ENCODE measurements at regions not wholly inside any gene's neighbourhood (a gene's known extent, or its start where the extent isn't known, plus 50 kb on each side); places are given as distances from the start of the nearest gene placed in this dataset.

- no peak overlapping the region for H3K27ac ChIP-seq (ENCODE audit: low read depth, low read length)
- no peak overlapping the region for H3K4me3 ChIP-seq (ENCODE audit: low read depth, low read length)
- H3K9me3 ChIP-seq (ENCODE audit: control insufficient read depth, insufficient read depth, low read depth, low read length) = no peaks in the 10 kb centered on the region
- no peaks in the 10 kb centered on the region for H3K36me3 ChIP-seq (ENCODE audit: control insufficient read depth, insufficient read depth, low read length)
- no peak overlapping the region for H3K9ac ChIP-seq (ENCODE audit: low read length)
- H3K27me3 ChIP-seq (ENCODE audit: control insufficient read depth, insufficient read depth, low read length) = no peaks in the 10 kb centered on the region
- no peaks in the 10 kb centered on the region for H3K4me1 ChIP-seq (ENCODE audit: control insufficient read depth, insufficient read depth, low read length)
Measured at GRCh38 chr10:128337860-128338378, 211.7 kb upstream of the MKI67 start.

GRCh38 chr10:128338951-128339350, 212.7 kb upstream of the MKI67 start:
- Histone ChIP-seq H3K27me3 (ENCODE audit: control insufficient read depth, insufficient read depth, low read length) (no peaks in the 10 kb centered on the region), H3K4me1 (ENCODE audit: control insufficient read depth, insufficient read depth, low read length) (no peaks in the 10 kb centered on the region), H3K27ac (ENCODE audit: low read depth, low read length) (no peak overlapping the region), H3K4me3 (ENCODE audit: low read depth, low read length) (no peak overlapping the region), H3K9ac (ENCODE audit: low read length) (no peak overlapping the region), H3K9me3 (ENCODE audit: control insufficient read depth, insufficient read depth, low read depth, low read length) (no peaks in the 10 kb centered on the region), H3K36me3 (ENCODE audit: control insufficient read depth, insufficient read depth, low read length) (no peaks in the 10 kb centered on the region)

GRCh38 chr10:128339753-128340152, 213.5 kb upstream of the MKI67 start:
- Histone ChIP-seq H3K27me3 (ENCODE audit: control insufficient read depth, insufficient read depth, low read length) (no peaks in the 10 kb centered on the region), H3K4me3 (ENCODE audit: low read depth, low read length) (no peak overlapping the region), H3K4me1 (ENCODE audit: control insufficient read depth, insufficient read depth, low read length) (no peaks in the 10 kb centered on the region), H3K27ac (ENCODE audit: low read depth, low read length) (no peak overlapping the region), H3K9ac (ENCODE audit: low read length) (no peak overlapping the region), H3K9me3 (ENCODE audit: control insufficient read depth, insufficient read depth, low read depth, low read length) (no peaks in the 10 kb centered on the region), H3K36me3 (ENCODE audit: control insufficient read depth, insufficient read depth, low read length) (no peaks in the 10 kb centered on the region)

GRCh38 chr10:128345353-128345752, 219.1 kb upstream of the MKI67 start:
- Histone ChIP-seq H3K9me3 (ENCODE audit: control insufficient read depth, insufficient read depth, low read depth, low read length) (no peaks in the 10 kb centered on the region), H3K4me3 (ENCODE audit: low read depth, low read length) (no peak overlapping the region), H3K4me1 (ENCODE audit: control insufficient read depth, insufficient read depth, low read length) (no peaks in the 10 kb centered on the region), H3K9ac (ENCODE audit: low read length) (no peak overlapping the region), H3K27me3 (ENCODE audit: control insufficient read depth, insufficient read depth, low read length) (no peaks in the 10 kb centered on the region), H3K27ac (ENCODE audit: low read depth, low read length) (no peak overlapping the region), H3K36me3 (ENCODE audit: control insufficient read depth, insufficient read depth, low read length) (no peaks in the 10 kb centered on the region)

GRCh38 chr10:128360783-128361182, 234.6 kb upstream of the MKI67 start:
- Histone ChIP-seq H3K27ac (ENCODE audit: low read depth, low read length) (no peak overlapping the region), H3K9ac (ENCODE audit: low read length) (no peak overlapping the region), H3K36me3 (ENCODE audit: control insufficient read depth, insufficient read depth, low read length) (no peaks in the 10 kb centered on the region), H3K4me1 (ENCODE audit: control insufficient read depth, insufficient read depth, low read length) (no peaks in the 10 kb centered on the region), H3K27me3 (ENCODE audit: control insufficient read depth, insufficient read depth, low read length) (no peaks in the 10 kb centered on the region), H3K9me3 (ENCODE audit: control insufficient read depth, insufficient read depth, low read depth, low read length) (peaks cover 15% of the 10 kb centered on the region; the same call in 1 of the 2 replicates), H3K4me3 (ENCODE audit: low read depth, low read length) (no peak overlapping the region)

- Histone ChIP-seq H3K27ac (ENCODE audit: low read depth, low read length) (no peak overlapping the region), H3K36me3 (ENCODE audit: control insufficient read depth, insufficient read depth, low read length) (no peaks in the 10 kb centered on the region), H3K9ac (ENCODE audit: low read length) (no peak overlapping the region), H3K9me3 (ENCODE audit: control insufficient read depth, insufficient read depth, low read depth, low read length) (peaks cover 13% of the 10 kb centered on the region; the same call in 1 of the 2 replicates), H3K4me3 (ENCODE audit: low read depth, low read length) (no peak overlapping the region), H3K27me3 (ENCODE audit: control insufficient read depth, insufficient read depth, low read length) (no peaks in the 10 kb centered on the region), H3K4me1 (ENCODE audit: control insufficient read depth, insufficient read depth, low read length) (no peaks in the 10 kb centered on the region)
Measured at GRCh38 chr10:128361487-128361886, 235.3 kb upstream of the MKI67 start.

- H3K4me1 ChIP-seq (ENCODE audit: control insufficient read depth, insufficient read depth, low read length) = no peaks in the 10 kb centered on the region
- no peaks in the 10 kb centered on the region for H3K36me3 ChIP-seq (ENCODE audit: control insufficient read depth, insufficient read depth, low read length)
- H3K27ac ChIP-seq (ENCODE audit: low read depth, low read length) = no peak overlapping the region
- H3K27me3 ChIP-seq (ENCODE audit: control insufficient read depth, insufficient read depth, low read length) = no peaks in the 10 kb centered on the region
- H3K4me3 ChIP-seq (ENCODE audit: low read depth, low read length) = no peak overlapping the region
- peaks cover 13% of the 10 kb centered on the region; the same call in 1 of the 2 replicates for H3K9me3 ChIP-seq (ENCODE audit: control insufficient read depth, insufficient read depth, low read depth, low read length)
- no peak overlapping the region for H3K9ac ChIP-seq (ENCODE audit: low read length)
Measured at GRCh38 chr10:128362514-128362913, 236.3 kb upstream of the MKI67 start.

GRCh38 chr10:128364631-128365030, 238.4 kb upstream of the MKI67 start:
- Histone ChIP-seq H3K27ac (ENCODE audit: low read depth, low read length) (no peak overlapping the region), H3K36me3 (ENCODE audit: control insufficient read depth, insufficient read depth, low read length) (no peaks in the 10 kb centered on the region), H3K4me3 (ENCODE audit: low read depth, low read length) (no peak overlapping the region), H3K4me1 (ENCODE audit: control insufficient read depth, insufficient read depth, low read length) (no peaks in the 10 kb centered on the region), H3K9me3 (ENCODE audit: control insufficient read depth, insufficient read depth, low read depth, low read length) (peaks cover 13% of the 10 kb centered on the region; the same call in 1 of the 2 replicates), H3K9ac (ENCODE audit: low read length) (no peak overlapping the region), H3K27me3 (ENCODE audit: control insufficient read depth, insufficient read depth, low read length) (no peaks in the 10 kb centered on the region)

GRCh38 chr10:128365156-128365725, 239.0 kb upstream of the MKI67 start:
- peaks cover 13% of the 10 kb centered on the region; the same call in 1 of the 2 replicates for H3K9me3 ChIP-seq (ENCODE audit: control insufficient read depth, insufficient read depth, low read depth, low read length)
- H3K4me3 ChIP-seq (ENCODE audit: low read depth, low read length) = no peak overlapping the region
- no peak overlapping the region for H3K9ac ChIP-seq (ENCODE audit: low read length)
- no peak overlapping the region for H3K27ac ChIP-seq (ENCODE audit: low read depth, low read length)
- no peaks in the 10 kb centered on the region for H3K36me3 ChIP-seq (ENCODE audit: control insufficient read depth, insufficient read depth, low read length)
- H3K4me1 ChIP-seq (ENCODE audit: control insufficient read depth, insufficient read depth, low read length) = no peaks in the 10 kb centered on the region
- no peaks in the 10 kb centered on the region for H3K27me3 ChIP-seq (ENCODE audit: control insufficient read depth, insufficient read depth, low read length)

- H3K4me3 ChIP-seq (ENCODE audit: low read depth, low read length) = no peak overlapping the region
- H3K9ac ChIP-seq (ENCODE audit: low read length) = no peak overlapping the region
- H3K9me3 ChIP-seq (ENCODE audit: control insufficient read depth, insufficient read depth, low read depth, low read length) = peaks cover 11% of the 10 kb centered on the region; the same call in 1 of the 2 replicates
- H3K4me1 ChIP-seq (ENCODE audit: control insufficient read depth, insufficient read depth, low read length) = no peaks in the 10 kb centered on the region
- H3K27ac ChIP-seq (ENCODE audit: low read depth, low read length) = no peak overlapping the region
- no peaks in the 10 kb centered on the region for H3K27me3 ChIP-seq (ENCODE audit: control insufficient read depth, insufficient read depth, low read length)
- no peaks in the 10 kb centered on the region for H3K36me3 ChIP-seq (ENCODE audit: control insufficient read depth, insufficient read depth, low read length)
Measured at GRCh38 chr10:128367807-128368206, 241.6 kb upstream of the MKI67 start.

GRCh38 chr10:128369101-128369650, 243.0 kb upstream of the MKI67 start:
- Histone ChIP-seq H3K27me3 (ENCODE audit: control insufficient read depth, insufficient read depth, low read length) (no peaks in the 10 kb centered on the region; the same call in 1 of the 2 replicates), H3K9ac (ENCODE audit: low read length) (no peak overlapping the region), H3K4me3 (ENCODE audit: low read depth, low read length) (no peak overlapping the region), H3K4me1 (ENCODE audit: control insufficient read depth, insufficient read depth, low read length) (no peaks in the 10 kb centered on the region), H3K27ac (ENCODE audit: low read depth, low read length) (no peak overlapping the region), H3K9me3 (ENCODE audit: control insufficient read depth, insufficient read depth, low read depth, low read length) (0 out of 2 replicates have a peak, but pooled peaks cover under 1% of the 10 kb centered on the region), H3K36me3 (ENCODE audit: control insufficient read depth, insufficient read depth, low read length) (no peaks in the 10 kb centered on the region)

Data from HUES6 (cell line).